ENCODE measurements at regions not wholly inside any gene's neighbourhood (a gene's known extent, or its start where the extent isn't known, plus 50 kb on each side); places are given as distances from the start of the nearest gene placed in this dataset.
"Not testable (repeated sequence)": the region's sequence is repeated elsewhere in the genome, so short reads cannot be mapped to it uniquely, and the experiment has no call there.

DNA sequence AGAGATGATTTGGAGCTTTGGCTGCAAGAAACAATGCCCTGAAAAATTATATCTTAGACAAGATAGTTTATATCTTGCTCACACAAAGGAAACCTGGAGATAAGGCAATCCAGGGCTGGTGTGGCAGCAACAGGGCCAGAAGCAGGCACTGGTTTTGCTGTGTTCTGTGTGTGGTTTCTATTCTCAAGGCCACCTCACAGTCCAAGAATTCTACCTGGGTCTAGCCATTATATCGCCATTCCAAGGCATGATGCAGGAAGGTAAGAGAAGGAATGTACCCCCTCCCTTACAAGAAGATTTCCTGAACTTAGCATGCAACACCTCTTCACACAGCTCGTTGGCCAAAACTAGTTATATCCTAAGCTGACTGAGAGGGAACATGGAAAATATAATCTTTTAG is 74.5 kb upstream of the MEGF10 start:
- no peak for DNase-seq (ENCODE audit: low spot score)

GRCh38 chr5:127216898-127217675 is 73.5 kb upstream of the MEGF10 start:
- no peak for DNase-seq (ENCODE audit: low spot score)

GRCh38 chr5:127221936-127222335 is 68.7 kb upstream of the MEGF10 start:
- not testable (repeated sequence) for DNase-seq (ENCODE audit: low spot score)

- not testable (repeated sequence) for DNase-seq (ENCODE audit: low spot score)
Observed at GRCh38 chr5:127222571-127223156, 67.9 kb upstream of the MEGF10 start.

DNA sequence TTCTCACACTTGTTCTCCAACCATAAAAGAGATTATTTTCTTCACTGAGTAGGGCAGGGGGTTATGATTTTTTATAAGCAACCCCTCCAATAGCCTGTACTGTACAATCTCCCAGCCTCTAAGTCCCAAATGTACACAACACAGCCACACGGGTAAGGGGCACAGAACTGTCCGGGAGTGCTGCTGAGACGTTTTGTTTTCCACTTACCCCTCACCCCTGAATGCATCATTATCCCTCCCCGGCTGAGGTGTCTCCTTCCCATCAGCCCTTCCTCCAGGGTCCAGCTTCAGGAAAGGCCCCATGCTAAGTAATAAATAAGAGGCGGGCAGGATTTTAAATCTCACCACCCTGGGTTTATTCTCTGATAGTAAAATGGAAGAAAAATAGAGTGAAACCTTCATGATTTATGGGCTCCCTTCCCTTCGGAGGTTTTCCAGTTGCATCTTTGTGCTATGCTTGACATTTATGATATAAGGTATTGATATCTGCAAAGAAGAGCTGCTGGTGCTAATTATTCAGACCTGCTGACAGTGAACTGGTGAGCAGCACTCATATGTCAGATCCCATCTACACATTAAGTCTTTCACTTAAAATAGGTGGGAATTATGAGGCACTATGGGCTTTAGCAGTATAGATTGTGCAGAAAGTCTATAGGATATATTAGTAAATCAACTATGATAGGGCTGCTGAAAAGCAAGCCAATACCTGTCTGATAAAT is 67.2 kb upstream of the MEGF10 start:
- DNase-seq (ENCODE audit: low spot score): no peak

- DNase-seq (ENCODE audit: low spot score): no peak
Observed at GRCh38 chr5:127227881-127228280, 62.7 kb upstream of the MEGF10 start.

DNA sequence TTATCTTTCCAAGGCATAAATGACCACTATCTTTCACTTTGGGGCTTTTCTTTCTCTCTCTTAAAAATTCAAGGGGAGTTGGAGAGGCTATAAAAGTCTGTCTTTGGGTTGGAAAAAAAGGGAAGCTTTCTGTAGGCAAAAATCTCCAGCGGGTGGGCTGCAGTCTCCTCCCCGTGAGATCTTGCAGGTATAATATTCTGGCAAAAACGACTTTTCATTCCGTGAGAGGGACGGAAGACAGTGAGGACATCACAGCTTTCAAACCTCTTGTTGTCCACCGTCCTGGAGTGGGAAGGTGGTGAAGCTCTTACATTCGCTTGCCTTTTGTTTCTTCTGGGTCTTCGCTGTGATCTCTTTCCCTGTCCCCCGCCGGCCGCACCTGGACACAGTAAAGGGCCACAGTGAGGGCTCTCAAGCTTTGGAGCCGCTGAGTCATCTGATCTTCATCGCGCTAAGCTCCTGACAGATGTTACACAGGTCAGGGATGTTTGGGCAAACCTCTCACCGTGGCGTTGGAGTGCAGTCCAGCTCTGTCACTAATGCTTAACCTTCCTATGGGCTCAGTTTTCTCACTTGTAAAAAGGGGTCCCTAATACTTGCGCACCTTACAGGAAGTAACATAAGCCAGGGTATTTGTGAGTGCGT is 61.9 kb upstream of the MEGF10 start:
- no peak for DNase-seq (ENCODE audit: low spot score)

GRCh38 chr5:127229185-127229889 is 61.3 kb upstream of the MEGF10 start:
- peak; percentile 73 for DNase-seq (ENCODE audit: low spot score)

DNA sequence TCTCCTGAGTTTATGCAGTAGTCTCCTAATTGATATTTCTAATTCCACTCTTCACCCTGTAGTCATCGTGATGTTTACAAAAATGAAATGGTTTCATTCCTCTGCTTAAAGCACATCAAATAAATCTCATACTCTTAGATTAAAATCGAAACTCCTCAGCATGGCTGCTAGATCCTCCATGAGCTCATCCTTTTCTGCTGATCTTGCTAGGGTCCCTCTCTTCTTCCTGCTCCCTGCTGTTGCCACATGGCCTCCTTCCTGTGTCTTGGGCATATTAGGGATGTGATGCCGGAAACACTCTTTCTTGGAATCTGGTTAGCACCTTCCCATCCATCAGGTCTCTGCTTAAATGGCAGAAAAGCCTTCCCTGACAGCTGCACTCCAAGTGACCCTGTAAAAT is 59.5 kb upstream of the MEGF10 start:
- no peak for DNase-seq (ENCODE audit: low spot score)

GRCh38 chr5:127233590-127233989 is 57.0 kb upstream of the MEGF10 start:
- DNase-seq (ENCODE audit: low spot score): no peak

DNA sequence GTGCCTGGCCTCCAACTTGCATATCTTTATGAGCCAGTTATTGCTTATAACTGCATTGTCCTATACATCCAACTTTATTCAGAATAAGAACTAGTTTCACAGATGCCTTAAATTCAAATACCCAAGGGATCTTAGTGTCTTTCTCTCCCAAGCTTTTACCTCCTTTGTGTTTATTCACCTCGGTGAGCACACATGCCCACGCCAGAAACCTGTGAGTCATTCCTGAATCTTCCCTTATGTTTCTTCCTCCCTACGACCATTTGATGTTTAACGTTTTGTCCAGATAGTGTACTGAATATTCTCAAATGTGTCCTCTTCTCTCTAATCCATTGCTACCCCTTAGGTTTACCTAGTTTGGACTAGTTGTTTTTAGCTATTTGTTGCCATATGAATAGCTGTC is 55.5 kb upstream of the MEGF10 start:
- no peak for DNase-seq (ENCODE audit: low spot score)

GRCh38 chr5:127236254-127236653 is 54.3 kb upstream of the MEGF10 start:
- no peak for DNase-seq (ENCODE audit: low spot score)

All from germinal center (tissue), 1 donor.